NOMO-1 treated with DMSO at 0.1 percent for 48 hours (cell line): ENCODE measurements at regions not wholly inside any gene's neighbourhood (a gene's known extent, or its start where the extent isn't known, plus 50 kb on each side); places are given as distances from the start of the nearest gene placed in this dataset.
"Not testable (repeated sequence)": the region's sequence is repeated elsewhere in the genome, so short reads cannot be mapped to it uniquely, and the experiment has no call there.

Experiments used
- DNase-seq: peaks from one replicate; lab custom pipeline; 2025; ENCODE audit not compliant: unreplicated experiment; lab: John Stamatoyannopoulos, UW

DNA sequence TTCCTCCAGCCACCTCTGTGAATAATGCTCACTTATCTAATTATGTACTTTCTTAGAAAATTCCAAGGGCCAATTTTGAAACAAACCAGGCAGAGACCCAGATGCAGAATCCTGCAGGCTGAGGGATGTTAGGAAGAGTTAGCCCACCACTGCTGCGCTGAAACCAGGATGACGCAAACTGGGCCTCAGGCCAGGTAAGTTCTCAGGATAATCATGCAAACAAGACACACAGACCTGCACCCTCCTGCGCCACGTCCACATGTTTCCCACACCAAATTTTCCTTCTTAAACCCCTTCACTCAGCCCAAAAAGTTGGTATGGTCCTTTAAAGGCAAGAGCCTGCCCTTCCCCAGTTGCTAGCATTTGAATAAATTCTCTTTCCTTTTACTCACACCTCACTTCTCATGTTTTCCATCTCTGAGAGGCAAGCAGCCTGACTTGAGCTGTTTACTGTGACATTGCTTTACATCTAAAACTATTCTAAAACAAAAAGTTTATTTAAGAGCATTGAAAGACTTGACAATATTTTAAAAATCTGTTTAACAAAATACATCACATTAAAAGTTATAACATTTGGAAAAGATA lies 887.1 kb downstream of the LRRIQ3 start:
- DNase-seq: no peak

DNA sequence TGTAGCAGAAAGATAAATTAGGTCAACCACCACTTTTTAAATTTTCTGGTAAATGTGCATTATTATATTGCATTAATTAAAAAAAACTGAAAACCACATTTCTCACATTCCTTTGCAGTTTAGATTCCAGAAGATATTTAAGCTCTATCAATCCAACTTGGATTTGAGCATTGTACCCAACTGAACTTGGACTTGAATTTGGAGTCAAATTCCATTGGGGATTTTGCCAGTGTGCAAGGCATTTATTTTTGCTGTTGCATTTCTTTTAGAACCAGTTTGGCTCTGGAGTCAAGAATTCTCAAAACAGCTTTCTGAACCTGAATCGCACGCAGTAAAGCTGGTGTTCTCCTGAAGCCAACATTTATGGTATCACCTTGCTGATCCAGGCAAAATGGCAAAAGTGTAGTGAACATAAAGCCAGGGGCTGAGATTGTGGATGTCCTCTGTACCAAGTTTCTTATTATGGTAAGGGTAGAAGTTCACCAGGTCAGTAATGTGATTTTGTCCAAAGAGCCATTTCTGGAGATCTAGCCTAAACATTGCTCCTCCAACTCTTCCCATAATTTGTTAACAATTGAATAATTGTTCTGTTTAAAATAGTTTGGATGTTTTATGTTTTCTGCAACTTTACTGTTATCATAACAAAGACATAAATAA lies 890.9 kb downstream of the LRRIQ3 start:
- no peak for DNase-seq

DNA sequence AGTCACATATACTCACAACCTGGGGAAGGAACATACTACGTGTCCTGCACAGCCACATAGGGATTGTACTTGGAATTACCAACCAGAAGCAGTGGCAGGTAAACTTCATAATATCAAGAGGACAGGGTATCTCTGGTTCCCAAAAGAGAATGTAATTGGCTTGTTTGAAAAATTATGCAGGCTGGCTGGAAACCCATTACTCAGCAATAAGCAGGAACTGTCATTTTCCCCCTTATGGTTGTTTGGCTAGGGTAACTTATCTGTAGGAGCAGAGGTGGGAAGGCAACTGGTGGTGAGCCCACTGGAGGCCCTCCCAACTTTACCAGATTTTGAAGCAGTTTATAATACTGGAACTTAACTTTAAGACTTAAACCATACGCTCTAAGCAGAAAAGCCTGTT lies 924.1 kb downstream of the LRRIQ3 start:
- no peak for DNase-seq

DNA sequence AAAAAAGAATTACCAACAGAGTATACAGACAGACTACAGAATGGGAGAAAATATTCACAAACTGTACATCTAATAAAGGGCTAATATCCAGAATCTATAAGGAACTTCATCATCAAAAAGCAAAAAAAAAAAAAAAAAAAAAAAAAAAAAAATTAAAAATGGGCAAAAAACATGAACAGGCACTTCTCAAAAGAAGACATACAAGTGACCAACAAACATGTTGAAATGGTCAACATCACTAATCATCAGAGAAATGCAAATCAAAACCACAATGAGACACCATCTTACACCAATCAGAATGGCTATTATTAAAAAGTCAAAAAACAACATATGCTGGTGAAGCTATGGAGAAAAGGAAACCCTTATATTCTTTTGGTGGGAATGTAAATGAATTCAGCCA lies 952.8 kb downstream of the LRRIQ3 start:
- DNase-seq: not testable (repeated sequence)

DNA sequence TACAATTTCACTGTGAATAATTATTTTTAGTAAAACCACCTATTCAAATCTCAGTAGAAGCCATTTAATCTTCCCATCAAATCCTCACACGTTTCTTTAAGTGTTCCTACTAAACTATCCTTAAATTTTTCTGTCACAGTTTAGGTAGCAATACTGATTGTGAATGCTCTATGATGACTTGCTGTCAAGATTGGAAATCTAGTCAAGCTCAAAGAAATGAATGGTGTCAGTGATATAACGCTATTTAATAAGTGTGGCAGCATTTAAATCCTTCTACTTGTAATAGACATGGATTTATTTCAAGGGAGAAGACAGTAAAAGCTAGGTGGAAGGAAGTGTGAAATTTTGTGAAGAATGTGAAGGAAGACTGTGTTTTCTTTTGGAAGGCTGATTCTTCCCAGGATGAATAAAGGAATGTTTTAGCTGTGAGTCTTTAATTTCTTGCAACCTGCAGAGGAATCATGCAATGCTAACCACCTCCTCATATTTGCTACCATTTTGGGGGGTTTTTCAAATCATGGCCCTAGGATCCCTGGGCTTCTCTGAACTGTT lies 936.7 kb upstream of the NEGR1 start:
- DNase-seq: no peak

GRCh38 chr1:73205294-73205973 lies 923.1 kb upstream of the NEGR1 start:
- DNase-seq: no peak

DNA sequence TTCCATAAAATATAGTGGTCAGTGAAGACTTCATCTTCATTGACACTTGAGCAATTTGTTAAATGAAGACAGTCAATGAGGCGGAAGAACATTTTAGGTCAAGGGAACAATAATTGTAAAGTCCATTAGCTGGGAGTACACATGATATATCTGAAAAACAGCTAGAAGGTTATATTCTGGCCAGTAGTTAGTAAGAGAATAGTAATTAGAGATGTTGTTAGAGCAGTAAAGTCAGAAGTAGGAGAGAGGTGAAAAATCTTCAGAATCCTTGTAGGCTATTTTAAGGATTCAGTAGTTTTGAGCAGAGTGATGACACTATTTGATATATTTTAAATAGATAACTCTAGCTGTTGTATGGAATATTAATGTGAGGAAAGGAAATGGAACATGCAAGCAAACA lies 915.6 kb upstream of the NEGR1 start:
- DNase-seq: no peak

DNA sequence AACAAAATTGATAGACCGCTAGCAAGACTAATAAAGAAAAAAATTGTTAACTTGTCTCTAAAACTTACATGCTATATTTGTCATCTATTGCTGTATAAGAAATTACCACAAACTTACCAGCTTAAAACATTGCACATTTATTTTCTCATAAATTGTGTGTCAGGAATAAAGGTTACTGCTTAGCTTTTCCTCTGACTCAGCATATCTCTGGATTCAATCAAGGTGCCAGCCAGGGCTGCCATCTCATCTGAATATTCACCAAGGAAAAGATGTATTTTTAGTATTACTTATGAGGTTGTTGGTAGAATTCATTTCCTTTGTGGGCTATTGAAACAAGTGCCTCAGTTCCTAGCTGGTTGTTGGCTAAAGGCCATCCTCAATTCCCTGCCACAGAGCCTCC lies 912.6 kb upstream of the NEGR1 start:
- no peak for DNase-seq

- DNase-seq: not testable (repeated sequence)
Measured at GRCh38 chr1:73183581-73183980, 901.2 kb upstream of the NEGR1 start.

GRCh38 chr1:73181190-73181540 lies 898.8 kb upstream of the NEGR1 start:
- no peak for DNase-seq

- DNase-seq: no peak
Measured at GRCh38 chr1:73180397-73181189, 898.3 kb upstream of the NEGR1 start.

DNA sequence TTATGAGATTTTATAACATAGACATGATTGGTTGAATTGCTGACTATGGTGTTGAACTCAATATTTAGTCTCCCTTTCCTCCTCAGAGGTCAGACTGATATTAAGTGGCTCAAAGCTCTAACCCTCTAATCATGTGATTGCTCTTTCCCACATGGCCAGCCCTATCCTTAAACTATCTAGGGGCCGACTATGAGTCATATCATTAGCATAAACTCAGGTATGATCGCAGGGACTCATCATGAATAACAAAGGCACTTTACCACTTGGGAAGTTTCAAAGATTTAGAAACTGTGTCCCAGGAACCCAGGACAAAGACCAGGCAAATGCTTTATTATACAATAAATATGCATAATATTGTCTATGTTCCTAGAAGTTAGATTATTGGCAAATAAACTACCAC lies 894.6 kb upstream of the NEGR1 start:
- DNase-seq: no peak

- DNase-seq: no peak
Measured at GRCh38 chr1:73167009-73167657, 884.8 kb upstream of the NEGR1 start.

DNA sequence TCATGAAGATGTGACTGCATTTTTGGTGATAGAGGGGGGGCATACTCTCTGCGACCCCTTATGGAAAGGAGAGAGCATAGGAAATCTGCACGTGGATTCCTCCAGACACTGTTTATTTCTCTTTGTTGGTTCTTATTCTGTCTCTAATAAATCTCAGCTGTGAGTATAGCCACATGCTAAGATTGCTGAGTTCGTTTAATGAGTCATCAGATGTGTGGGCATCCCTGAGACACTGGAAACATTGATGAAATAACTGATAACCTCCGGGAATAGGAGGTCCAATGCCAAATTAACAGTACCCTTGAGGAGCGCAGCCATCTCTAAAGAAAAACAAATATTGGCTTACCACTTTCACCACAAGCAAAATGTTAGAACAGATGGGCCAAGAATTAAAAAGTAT lies 880.2 kb upstream of the NEGR1 start:
- no peak for DNase-seq

DNA sequence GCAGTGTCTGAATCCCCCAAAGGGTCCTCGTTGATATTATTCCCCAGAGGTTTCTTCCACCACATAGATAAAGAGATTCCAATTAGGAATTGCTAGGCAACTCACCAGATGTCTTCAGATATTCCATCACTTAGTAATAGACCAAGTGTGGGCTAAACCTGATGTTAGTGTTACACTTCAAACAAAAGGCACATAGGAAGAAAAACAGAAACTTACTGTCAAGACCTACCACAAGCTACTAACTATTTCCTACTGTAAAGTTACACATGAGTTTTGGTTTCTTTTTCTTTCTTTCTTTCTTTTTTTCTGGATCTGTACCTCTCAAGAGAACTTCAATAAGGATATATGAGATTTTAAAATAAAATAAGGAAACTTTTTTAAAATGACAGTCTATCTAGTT lies 879.1 kb upstream of the NEGR1 start:
- no peak for DNase-seq

DNA sequence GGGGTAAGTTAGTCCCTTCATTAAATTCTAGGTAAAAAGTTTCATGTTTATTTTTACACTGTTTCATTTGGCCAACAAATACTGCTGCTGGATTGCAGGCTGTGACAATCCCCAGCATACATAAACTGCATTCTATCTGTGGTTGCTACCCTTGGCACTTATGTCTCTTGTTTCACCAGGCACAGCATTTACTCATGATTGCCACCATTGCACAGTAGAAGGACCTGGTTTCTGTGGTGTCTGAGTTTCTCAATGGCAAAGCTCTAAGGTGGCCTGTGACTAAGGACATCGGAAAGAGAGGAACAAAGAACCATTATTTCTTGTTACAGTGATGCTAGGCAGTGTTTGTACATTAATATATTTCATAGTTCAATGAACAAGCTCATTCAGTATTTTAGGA lies 878.4 kb upstream of the NEGR1 start:
- DNase-seq: no peak

GRCh38 chr1:73144311-73144710 lies 862.0 kb upstream of the NEGR1 start:
- peak; percentile 32 for DNase-seq

GRCh38 chr1:73136975-73137374 lies 854.6 kb upstream of the NEGR1 start:
- DNase-seq: no peak

DNA sequence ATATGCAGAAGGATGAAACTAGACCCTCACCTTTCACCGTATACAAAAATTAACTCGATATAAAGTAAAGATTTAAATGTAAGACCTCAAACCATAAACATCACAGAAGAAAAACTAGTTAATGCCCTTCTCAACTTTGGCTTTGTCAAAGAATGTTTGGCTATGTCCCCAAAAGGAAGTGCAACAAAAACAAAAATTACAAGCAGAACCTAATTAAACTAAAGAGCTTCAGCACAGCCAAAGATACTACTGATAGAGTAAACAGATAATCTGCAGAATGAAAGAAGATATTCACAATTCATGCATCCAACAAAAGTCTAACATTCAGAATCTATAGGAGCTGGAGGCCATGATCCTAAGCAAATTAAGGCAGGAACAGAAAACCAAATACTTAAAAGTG lies 824.6 kb upstream of the NEGR1 start:
- DNase-seq: no peak

DNA sequence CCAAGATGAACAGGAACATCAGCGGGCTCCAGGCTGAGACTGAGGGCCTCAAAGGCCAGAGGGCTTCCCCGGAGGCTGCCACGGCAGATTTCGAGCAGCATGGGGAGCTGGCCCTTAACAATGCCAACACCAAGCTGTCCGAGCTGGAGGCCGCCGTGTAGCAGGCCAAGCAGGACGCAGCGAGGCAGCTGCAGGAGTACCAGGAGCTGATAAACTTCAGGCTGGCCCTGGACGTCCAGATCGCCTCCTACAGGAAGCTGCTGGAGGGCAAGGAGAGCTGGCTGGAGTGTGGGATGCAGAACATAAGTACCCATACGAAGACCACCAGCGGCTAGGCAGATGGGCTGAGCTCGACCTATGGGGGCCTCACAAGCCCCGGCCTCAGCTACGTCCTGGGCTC lies 823.4 kb upstream of the NEGR1 start:
- DNase-seq: no peak

DNA sequence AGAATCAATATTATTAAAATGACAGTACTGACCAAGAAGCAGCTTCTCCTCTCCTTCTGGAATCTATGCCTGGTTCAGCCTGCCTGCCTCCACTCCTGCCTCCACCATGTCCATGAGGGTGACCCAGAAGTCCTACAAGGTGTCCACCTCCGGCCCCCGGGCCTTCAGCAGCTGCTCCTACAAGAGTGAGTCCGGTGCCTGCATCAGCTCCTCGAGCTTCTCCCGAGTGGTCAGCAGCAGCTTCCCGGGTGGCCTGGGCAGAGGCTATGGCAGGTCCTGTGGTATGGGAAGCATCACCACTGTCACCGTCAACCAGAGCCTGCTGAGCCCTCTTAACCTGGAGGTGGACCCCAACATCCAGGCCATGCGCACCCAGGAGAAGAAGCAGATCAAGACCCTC lies 822.4 kb upstream of the NEGR1 start:
- no peak for DNase-seq
